ENCODE measurements at regions not wholly inside any gene's neighbourhood (a gene's known extent, or its start where the extent isn't known, plus 50 kb on each side); places are given as distances from the start of the nearest gene placed in this dataset.

GRCh38 chr3:162544246-162544645, 1047.6 kb downstream of the OTOL1 start:
- FAIRE-seq (no peak), DNase-seq (ENCODE audit: low spot score) (no peak), ATAC-seq (no peak)
- ChIA-PET POLR2A (no interaction called here), CTCF (ENCODE audit: low intra/inter-chr PET ratio, low total read pairs) (no interaction called here)
- no peaks in the 10 kb centered on the region for H3K79me2 ChIP-seq (ENCODE audit: insufficient read depth, low read length)
- no peak for TF ChIP-seq ZNF577 (CRISPR knock-in tag; IDR thresholded peaks at IDR 0.05; ENCODE audit: borderline replicate concordance, low read depth)
- TF ChIP-seq ZNF329 (CRISPR knock-in tag; IDR thresholded peaks at IDR 0.05; ENCODE audit: low read depth), result no peak
- no peak for TF ChIP-seq ZXDC (CRISPR knock-in tag; IDR thresholded peaks at IDR 0.05)
- no peaks in the 10 kb centered on the region for H3K36me3 ChIP-seq (replicated peaks in 1 of 2; ENCODE audit: control insufficient read depth in 1 of 2, insufficient read depth in 2 of 2, low read length in 2 of 2)
- H3K9me3 ChIP-seq (ENCODE audit: low read length), result no peaks in the 10 kb centered on the region
- 0% methylated on average over 3 of the region's 3 CpGs for WGBS (ENCODE audit: low lambda C conversion rate)
- H2AFZ ChIP-seq (ENCODE audit: low read length), result no peak overlapping the region
- no peak overlapping the region for H3K4me2 ChIP-seq (ENCODE audit: low read depth, low read length)
- H3K4me1 ChIP-seq (ENCODE audit: insufficient read depth, low read length), result no peaks in the 10 kb centered on the region
- intact Hi-C loops (cut with micrococcal nuclease; ENCODE audit: unreplicated experiment), result no loop called here
- no peak overlapping the region for H3K4me3 ChIP-seq (replicated peaks in 1 of 3; ENCODE audit: insufficient read depth in 1 of 3, low read depth in 2 of 3, low read length in 3 of 3)
- H3K9ac ChIP-seq (ENCODE audit: insufficient read depth, low read depth, low read length), result no peak overlapping the region
- no peaks in the 10 kb centered on the region for H3K27me3 ChIP-seq (ENCODE audit: control insufficient read depth in 1 of 2, insufficient read depth in 2 of 2, low read length in 2 of 2)
- in situ Hi-C loops (cut with HindIII; ENCODE audit: extremely low pct_ligation_motif_present, low pct_unique_long_range_greater_than_20kb), result no loop called here
- no peak overlapping the region for H3K27ac ChIP-seq (ENCODE audit: extremely low read length, insufficient read depth, low read length)
- H4K20me1 ChIP-seq (ENCODE audit: insufficient read depth, low read length), result no peaks in the 10 kb centered on the region
- no TSS peak for BruUV-seq (replicated peaks)

GRCh38 chr3:162546910-162547309, 1050.3 kb downstream of the OTOL1 start:
- in situ Hi-C loops (cut with HindIII; ENCODE audit: extremely low pct_ligation_motif_present, low pct_unique_long_range_greater_than_20kb) (no loop called here), intact Hi-C loops (cut with micrococcal nuclease; ENCODE audit: unreplicated experiment) (no loop called here)
- FAIRE-seq (no peak), DNase-seq (ENCODE audit: low spot score) (no peak), ATAC-seq (no peak)
- Histone ChIP-seq H3K27me3 (ENCODE audit: control insufficient read depth in 1 of 2, insufficient read depth in 2 of 2, low read length in 2 of 2) (no peaks in the 10 kb centered on the region), H2AFZ (ENCODE audit: low read length) (no peak overlapping the region), H3K79me2 (ENCODE audit: insufficient read depth, low read length) (no peaks in the 10 kb centered on the region), H3K4me3 (replicated peaks in 1 of 3; ENCODE audit: insufficient read depth in 1 of 3, low read depth in 2 of 3, low read length in 3 of 3) (no peak overlapping the region), H3K36me3 (replicated peaks in 1 of 2; ENCODE audit: control insufficient read depth in 1 of 2, insufficient read depth in 2 of 2, low read length in 2 of 2) (no peaks in the 10 kb centered on the region), H4K20me1 (ENCODE audit: insufficient read depth, low read length) (no peaks in the 10 kb centered on the region), H3K9me3 (ENCODE audit: low read length) (no peaks in the 10 kb centered on the region), H3K9ac (ENCODE audit: insufficient read depth, low read depth, low read length) (no peak overlapping the region), H3K4me2 (ENCODE audit: low read depth, low read length) (no peak overlapping the region), H3K4me1 (ENCODE audit: insufficient read depth, low read length) (no peaks in the 10 kb centered on the region), H3K27ac (ENCODE audit: extremely low read length, insufficient read depth, low read length) (no peak overlapping the region)
- 0% methylated on average over 2 of the region's 2 CpGs for WGBS (ENCODE audit: low lambda C conversion rate)
- POLR2A ChIA-PET, result no interaction called here
- TF ChIP-seq ZNF768 (CRISPR knock-in tag; IDR thresholded peaks at IDR 0.05) (no peak), ATF1 (CRISPR knock-in tag; IDR thresholded peaks at IDR 0.05) (no peak), ZNF709 (CRISPR knock-in tag; IDR thresholded peaks at IDR 0.05) (no peak)
- CTCF ChIA-PET (ENCODE audit: low intra/inter-chr PET ratio, low total read pairs), result no interaction called here
- BruUV-seq (replicated peaks), result no TSS peak

All from HepG2 (cell line).